ENCODE measurements at regions not wholly inside any gene's neighbourhood (a gene's known extent, or its start where the extent isn't known, plus 50 kb on each side); places are given as distances from the start of the nearest gene placed in this dataset.

DNA sequence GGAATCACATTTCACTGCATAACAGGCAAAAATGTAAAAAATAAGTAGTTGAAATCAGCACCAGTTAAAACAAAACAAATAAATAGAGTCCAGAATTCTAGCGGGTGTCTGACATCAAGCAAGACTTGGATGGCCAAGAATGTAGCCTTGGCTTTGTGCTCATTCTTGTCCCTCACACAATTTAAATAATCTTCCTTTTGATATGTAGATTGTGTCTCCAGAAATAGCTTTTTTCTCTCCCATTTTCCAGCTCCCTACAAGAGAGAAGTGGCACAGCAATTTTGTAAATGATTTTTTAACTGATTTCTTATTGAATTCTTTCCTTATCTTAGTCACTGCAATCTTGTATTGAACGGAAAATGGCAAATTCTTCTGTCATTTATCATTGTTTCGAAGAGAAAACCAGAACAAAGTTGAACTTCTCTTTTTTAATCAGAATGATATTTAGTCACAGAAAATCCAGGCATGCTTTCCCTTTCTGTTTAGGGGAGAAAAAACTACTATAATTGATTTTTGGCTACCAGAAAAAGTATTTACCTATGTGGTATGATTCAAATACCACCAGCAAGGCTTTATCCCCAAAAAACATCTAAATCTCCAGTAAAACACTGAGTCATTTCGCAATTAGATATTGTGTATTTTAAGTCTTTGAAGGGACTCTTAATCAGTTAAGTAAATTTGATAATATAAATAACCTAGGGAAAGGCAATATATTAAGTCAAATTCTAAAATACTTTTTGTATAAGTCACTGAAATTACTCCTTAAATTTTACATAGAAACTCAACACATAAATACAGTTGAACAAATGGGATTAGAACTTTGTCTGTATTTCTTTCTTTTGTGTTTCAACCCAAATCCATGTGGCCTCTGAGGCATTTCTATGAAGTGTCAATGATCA is 481.7 kb downstream of the GBE1 start:
- TF ChIP-seq POLR2A (IDR thresholded peaks at IDR 0.05) (no peak), CTCF (IDR thresholded peaks at IDR 0.05) (no peak)
- H3K9me3 ChIP-seq, result no peaks in the 10 kb centered on the region
- H3K27me3 ChIP-seq, result no peaks in the 10 kb centered on the region

GRCh38 chr3:81277853-81278252 is 483.6 kb downstream of the GBE1 start:
- no peaks in the 10 kb centered on the region for H3K27me3 ChIP-seq
- DNase-seq, result no peak
- H3K4me3 ChIP-seq, result no peak overlapping the region
- no peaks in the 10 kb centered on the region for H3K36me3 ChIP-seq
- TF ChIP-seq CTCF (IDR thresholded peaks at IDR 0.05) (no peak), POLR2A (IDR thresholded peaks at IDR 0.05) (no peak)
- no peaks in the 10 kb centered on the region for H3K4me1 ChIP-seq
- no peaks in the 10 kb centered on the region for H3K9me3 ChIP-seq
- H3K27ac ChIP-seq, result no peak overlapping the region

More for the DNA sequence above, 481.7 kb downstream of the GBE1 start:
- no peaks in the 10 kb centered on the region for H3K36me3 ChIP-seq
- H3K4me1 ChIP-seq, result no peaks in the 10 kb centered on the region
- no peak overlapping the region for H3K27ac ChIP-seq
- DNase-seq, result no peak
- no peak overlapping the region for H3K4me3 ChIP-seq

GRCh38 chr3:81274671-81275070 is 486.8 kb downstream of the GBE1 start:
- H3K27ac ChIP-seq, result no peak overlapping the region
- no peak for TF ChIP-seq POLR2A (IDR thresholded peaks at IDR 0.05)
- no peak for TF ChIP-seq CTCF (IDR thresholded peaks at IDR 0.05)
- no peak overlapping the region for H3K4me3 ChIP-seq

GRCh38 chr3:81270603-81271379 is 490.7 kb downstream of the GBE1 start:
- Histone ChIP-seq H3K4me1 (no peaks in the 10 kb centered on the region), H3K27ac (no peak overlapping the region), H3K36me3 (no peaks in the 10 kb centered on the region), H3K9me3 (no peaks in the 10 kb centered on the region), H3K4me3 (no peak overlapping the region), H3K27me3 (no peaks in the 10 kb centered on the region)
- no peak for TF ChIP-seq POLR2A (IDR thresholded peaks at IDR 0.05)
- no peak for TF ChIP-seq CTCF (IDR thresholded peaks at IDR 0.05)
- DNase-seq, result no peak

More at GRCh38 chr3:81274671-81275070, 486.8 kb downstream of the GBE1 start:
- H3K36me3 ChIP-seq, result no peaks in the 10 kb centered on the region
- no peaks in the 10 kb centered on the region for H3K27me3 ChIP-seq
- H3K9me3 ChIP-seq, result no peaks in the 10 kb centered on the region
- DNase-seq, result no peak
- no peaks in the 10 kb centered on the region for H3K4me1 ChIP-seq

- no peaks in the 10 kb centered on the region for H3K27me3 ChIP-seq
- H3K36me3 ChIP-seq, result no peaks in the 10 kb centered on the region
- no peak for DNase-seq
- H3K4me1 ChIP-seq, result no peaks in the 10 kb centered on the region
- no peak for TF ChIP-seq POLR2A (IDR thresholded peaks at IDR 0.05)
- no peak for TF ChIP-seq CTCF (IDR thresholded peaks at IDR 0.05)
- no peak overlapping the region for H3K27ac ChIP-seq
- H3K4me3 ChIP-seq, result no peak overlapping the region
- H3K9me3 ChIP-seq, result no peaks in the 10 kb centered on the region
Observed at GRCh38 chr3:81268526-81268925, 492.9 kb downstream of the GBE1 start.

Measured in Peyer's patch (tissue), 4 donors.